H1 (cell line): ENCODE measurements at regions not wholly inside any gene's neighbourhood (a gene's known extent, or its start where the extent isn't known, plus 50 kb on each side); places are given as distances from the start of the nearest gene placed in this dataset.
A peak's percentile ranks its signal among the peaks of the same experiment; 100 is the strongest.

ENCODE experiments used
- POU5F1 ChIP-seq: IDR thresholded peaks from 2 replicates; pipeline ENCODE4 v1.6.1; 2011; ENCODE audit warnings: low read depth, mild to moderate bottlenecking, low read length, moderate library complexity
- RNF2 ChIP-seq: fragments of 200-900, 300-1000 bp; sonication (generic); IDR thresholded peaks from 2 replicates; pipeline ENCODE4 v1.7.1; 2016; ENCODE audit warnings: borderline replicate concordance, low read depth, mild to moderate bottlenecking, antibody characterized with exemption, low read length; ENCODE audit not compliant: poor library complexity, severe bottlenecking; ENCODE audit errors: missing control alignments
- TF ChIP-seq, protein P1 (sequence below): IDR thresholded peaks from 2 replicates; pipeline ENCODE4 v1.6.1; 2012; ENCODE audit warnings: inconsistent platforms

DNA sequence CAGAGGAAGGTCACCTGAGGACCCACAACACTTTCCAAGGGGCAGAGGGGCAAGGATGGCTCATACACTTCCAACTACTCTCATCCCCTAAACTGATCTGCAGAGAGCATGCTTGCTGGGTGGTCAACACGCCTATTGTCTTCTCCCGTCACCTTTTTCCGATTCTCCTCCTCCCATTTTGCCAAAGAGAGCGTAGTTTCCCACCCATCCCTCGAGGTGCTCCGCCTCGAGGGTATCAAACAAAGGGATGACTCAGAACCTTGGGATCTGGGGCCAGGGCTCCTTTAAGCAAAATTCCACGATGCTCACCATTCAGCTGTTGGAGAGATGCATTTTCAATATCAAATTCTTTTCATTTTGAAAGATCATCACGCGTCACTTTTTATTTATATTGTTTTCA is 507.5 kb upstream of the SULF2 start (continued):
- no peak for TF ChIP-seq RNF2
- TF ChIP-seq, protein P1, sequence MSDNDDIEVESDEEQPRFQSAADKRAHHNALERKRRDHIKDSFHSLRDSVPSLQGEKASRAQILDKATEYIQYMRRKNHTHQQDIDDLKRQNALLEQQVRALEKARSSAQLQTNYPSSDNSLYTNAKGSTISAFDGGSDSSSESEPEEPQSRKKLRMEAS: peak; percentile 68
- no peak for TF ChIP-seq POU5F1
